Lung (tissue), 11 donors: ENCODE measurements at regions not wholly inside any gene's neighbourhood (a gene's known extent, or its start where the extent isn't known, plus 50 kb on each side); places are given as distances from the start of the nearest gene placed in this dataset.

Experiments used
- ATAC-seq: fragments of 200-7000 bp; cut with Tn5 transposase; one replicate; pipeline ENCODE4 v1.9.1; 2020; ENCODE audit warnings: moderate number of reproducible peaks; ENCODE audit not compliant: insufficient read depth, low FRiP score
- DNase-seq, 3 donors: peaks; one replicate each; pipeline ENCODE4 v3.0.0-alpha.2; 2013 to 2017
- H3K27ac ChIP-seq, 2 donors: one replicate each; pipeline ENCODE4 v1.5.1; 2013; ENCODE audit warnings: mild to moderate bottlenecking in 2 of 2, moderate library complexity in 2 of 2, control low read depth in 1 of 2, inconsistent platforms in 1 of 2, low read depth in 1 of 2, low read length in 1 of 2
- H3K27me3 ChIP-seq, 3 donors: one replicate each; pipeline ENCODE4 v1.5.1; 2013; ENCODE audit warnings: low read length in 2 of 3; ENCODE audit not compliant: control insufficient read depth in 3 of 3, insufficient read depth in 3 of 3
- H3K36me3 ChIP-seq, 4 donors: one replicate each; pipeline ENCODE4 v1.5.1; 2013; ENCODE audit warnings: low read length in 4 of 4, mild to moderate bottlenecking in 1 of 4, moderate library complexity in 1 of 4; ENCODE audit not compliant: control insufficient read depth in 4 of 4, insufficient read depth in 4 of 4
- H3K4me1 ChIP-seq, 5 donors: one replicate each; pipeline ENCODE4 v1.5.1; 2013; ENCODE audit warnings: low read length in 5 of 5, mild to moderate bottlenecking in 2 of 5, moderate library complexity in 1 of 5; ENCODE audit not compliant: control insufficient read depth in 5 of 5, insufficient read depth in 5 of 5
- H3K4me3 ChIP-seq: one replicate; pipeline ENCODE4 v1.5.1; 2013; ENCODE audit warnings: mild to moderate bottlenecking, control low read depth, moderate library complexity
- H3K9ac ChIP-seq, 2 donors: one replicate each; pipeline ENCODE4 v1.5.1; 2013; ENCODE audit warnings: low read length in 2 of 2, control low read depth in 1 of 2; ENCODE audit not compliant: insufficient read depth in 1 of 2
- H3K9me3 ChIP-seq, 4 donors: one replicate each; pipeline ENCODE4 v1.5.1; 2013; ENCODE audit warnings: low read length in 3 of 4, mild to moderate bottlenecking in 1 of 4, moderate library complexity in 1 of 4; ENCODE audit not compliant: control insufficient read depth in 4 of 4, insufficient read depth in 3 of 4
- WGBS, 2 donors: extraction: QIAGEN DNeasy Blood & Tissue Kit; methylation state at CpG; one replicate each; pipeline ENCODE4 v1.1.7; 2013; 5-methylcytosine and 5-hydroxymethylcytosine counted together
- TF ChIP-seq, protein P1 (sequence below): IDR thresholded peaks from 2 replicates; pipeline ENCODE4 v1.5.1; 2012; ENCODE audit warnings: mild to moderate bottlenecking; ENCODE audit errors: control extremely low read depth, extremely low read depth
- donor health status: control.
- donor health status: control.
- donor health status: Bipolar disorder and iron deficiency.
- donor health status: healthy.
- donor health status: DM: yes; HTN: yes; CAD: no.

DNA sequence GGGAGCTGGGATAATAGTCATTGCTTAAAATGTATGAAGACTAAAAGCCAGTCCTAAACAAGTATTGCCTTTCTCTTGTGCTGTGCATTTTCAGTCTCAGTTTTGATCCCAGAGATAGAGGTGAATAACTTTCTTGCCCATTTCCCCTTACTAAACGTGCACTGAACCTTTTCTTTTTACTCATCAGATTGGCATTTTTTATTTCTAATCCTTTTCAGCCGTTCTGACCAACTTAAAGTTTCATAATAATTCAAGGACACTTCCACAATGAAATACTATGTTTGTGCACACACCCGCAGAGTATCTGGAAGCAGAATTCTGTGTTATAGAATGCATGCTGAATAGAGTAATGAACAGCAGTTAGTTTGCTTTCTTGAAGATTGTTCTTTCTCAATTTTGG lies 343.6 kb downstream of the LRRC70 start:
- H3K27me3 ChIP-seq: no peaks in the 10 kb centered on the region
- ATAC-seq (no peak), DNase-seq (no peak)
- no peak overlapping the region for H3K9ac ChIP-seq
- WGBS, 2 donors: 54 to 69% methylated on average over 3 of the region's 3 CpGs
- H3K4me1 ChIP-seq: no peaks in the 10 kb centered on the region
- TF ChIP-seq, protein P1, sequence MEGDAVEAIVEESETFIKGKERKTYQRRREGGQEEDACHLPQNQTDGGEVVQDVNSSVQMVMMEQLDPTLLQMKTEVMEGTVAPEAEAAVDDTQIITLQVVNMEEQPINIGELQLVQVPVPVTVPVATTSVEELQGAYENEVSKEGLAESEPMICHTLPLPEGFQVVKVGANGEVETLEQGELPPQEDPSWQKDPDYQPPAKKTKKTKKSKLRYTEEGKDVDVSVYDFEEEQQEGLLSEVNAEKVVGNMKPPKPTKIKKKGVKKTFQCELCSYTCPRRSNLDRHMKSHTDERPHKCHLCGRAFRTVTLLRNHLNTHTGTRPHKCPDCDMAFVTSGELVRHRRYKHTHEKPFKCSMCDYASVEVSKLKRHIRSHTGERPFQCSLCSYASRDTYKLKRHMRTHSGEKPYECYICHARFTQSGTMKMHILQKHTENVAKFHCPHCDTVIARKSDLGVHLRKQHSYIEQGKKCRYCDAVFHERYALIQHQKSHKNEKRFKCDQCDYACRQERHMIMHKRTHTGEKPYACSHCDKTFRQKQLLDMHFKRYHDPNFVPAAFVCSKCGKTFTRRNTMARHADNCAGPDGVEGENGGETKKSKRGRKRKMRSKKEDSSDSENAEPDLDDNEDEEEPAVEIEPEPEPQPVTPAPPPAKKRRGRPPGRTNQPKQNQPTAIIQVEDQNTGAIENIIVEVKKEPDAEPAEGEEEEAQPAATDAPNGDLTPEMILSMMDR: no peak
- H3K4me3 ChIP-seq: no peak overlapping the region
- H3K9me3 ChIP-seq: no peaks in the 10 kb centered on the region
- H3K27ac ChIP-seq: no peak overlapping the region
- no peaks in the 10 kb centered on the region for H3K36me3 ChIP-seq

DNA sequence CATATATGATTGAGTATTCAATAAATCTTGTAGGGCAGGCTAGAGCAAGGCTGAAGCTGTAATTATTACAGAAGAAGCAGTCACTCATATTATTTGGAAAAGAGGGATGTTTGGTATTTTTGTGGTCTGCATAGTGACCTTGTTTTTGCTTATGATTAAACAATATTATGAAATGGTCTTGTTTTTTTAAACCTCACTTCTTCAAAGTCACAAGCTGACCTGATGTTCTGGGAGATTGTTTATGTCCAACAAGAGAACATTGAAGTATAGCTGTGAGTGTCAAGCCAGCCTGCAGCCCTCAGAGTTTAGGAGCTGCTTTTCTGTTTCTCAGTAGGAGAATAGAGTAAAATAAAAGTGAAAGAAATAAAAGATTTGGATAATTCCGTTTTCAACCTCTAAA lies 342.2 kb downstream of the LRRC70 start:
- TF ChIP-seq, protein P1: no peak
- WGBS, 2 donors: 74 to 81% methylated on average over 1 of the region's 1 CpG
- no peak overlapping the region for H3K4me3 ChIP-seq

DNA sequence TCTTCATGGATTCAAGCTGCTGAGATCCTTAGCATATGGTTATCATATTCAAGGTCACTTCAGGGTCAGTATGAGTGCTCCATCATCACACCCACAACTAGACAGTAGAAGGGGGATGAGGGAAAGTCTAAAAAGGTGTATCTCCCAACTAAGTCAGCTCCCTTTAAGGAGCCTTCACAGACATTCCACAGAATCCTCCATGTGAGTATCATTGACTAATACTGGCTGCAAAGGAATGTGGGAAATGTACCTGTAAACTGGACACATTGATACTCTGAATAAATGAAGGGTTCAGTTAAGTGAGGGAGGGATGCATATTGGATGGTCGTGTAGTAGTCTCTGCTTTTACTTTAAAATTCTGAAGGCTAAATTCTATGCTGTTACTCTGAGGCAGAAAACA lies 330.7 kb downstream of the LRRC70 start:
- H3K9me3 ChIP-seq: no peaks in the 10 kb centered on the region

More for the DNA sequence above, 342.2 kb downstream of the LRRC70 start:
- Histone ChIP-seq H3K4me1 (no peaks in the 10 kb centered on the region), H3K36me3 (no peaks in the 10 kb centered on the region), H3K27me3 (no peaks in the 10 kb centered on the region), H3K9ac (no peak overlapping the region), H3K9me3 (no peaks in the 10 kb centered on the region), H3K27ac (no peak overlapping the region)
- ATAC-seq: no peak
- no peak for DNase-seq

DNA sequence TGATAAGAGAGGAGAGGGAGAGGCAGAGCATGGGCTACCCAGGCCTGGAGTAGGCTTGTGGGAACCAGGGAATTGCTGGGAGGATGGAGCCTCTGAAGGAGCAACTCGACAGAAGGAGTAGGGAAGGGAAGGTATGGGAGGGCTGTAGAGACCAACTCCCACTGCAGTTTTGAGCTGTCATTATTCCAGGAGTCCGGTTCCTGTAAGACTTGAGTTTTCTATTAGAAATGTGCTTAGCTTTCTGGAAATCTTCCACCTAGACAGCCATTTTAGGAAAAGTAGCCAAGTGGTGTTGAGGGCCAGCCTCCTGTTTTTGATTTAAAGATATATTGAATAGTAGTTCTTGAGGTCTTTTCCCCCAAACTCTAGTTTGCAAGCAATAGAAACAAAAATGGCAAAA lies 323.5 kb downstream of the LRRC70 start:
- no peak for ATAC-seq
- WGBS, 2 donors: 72 to 84% methylated on average over 2 of the region's 2 CpGs
- H3K4me1 ChIP-seq: no peaks in the 10 kb centered on the region
- H3K4me3 ChIP-seq: no peak overlapping the region
- H3K36me3 ChIP-seq: no peaks in the 10 kb centered on the region
- H3K27ac ChIP-seq: no peak overlapping the region
- no peaks in the 10 kb centered on the region for H3K27me3 ChIP-seq
- H3K9ac ChIP-seq: no peak overlapping the region
- no peaks in the 10 kb centered on the region for H3K9me3 ChIP-seq
- no peak for DNase-seq
- TF ChIP-seq, protein P1: no peak

More for the DNA sequence above, 330.7 kb downstream of the LRRC70 start:
- no peaks in the 10 kb centered on the region for H3K36me3 ChIP-seq
- H3K27me3 ChIP-seq: no peaks in the 10 kb centered on the region
- ATAC-seq: no peak
- no peak overlapping the region for H3K27ac ChIP-seq
- DNase-seq: no peak
- WGBS, 2 donors: 76 to 80% methylated on average over 1 of the region's 1 CpG
- TF ChIP-seq, protein P1: no peak
- no peaks in the 10 kb centered on the region for H3K4me1 ChIP-seq
- no peak overlapping the region for H3K9ac ChIP-seq
- no peak overlapping the region for H3K4me3 ChIP-seq
